Karpas-422 (cell line): ENCODE measurements at regions not wholly inside any gene's neighbourhood (a gene's known extent, or its start where the extent isn't known, plus 50 kb on each side); places are given as distances from the start of the nearest gene placed in this dataset.

Experiments used
- DNase-seq: peaks from one replicate; pipeline ENCODE4 v3.0.0-alpha.2; 2015
- H2AFZ ChIP-seq: fragments of 200-600 bp; sonication (generic); 2 replicates; pipeline ENCODE4 v1.6.1; 2014; ENCODE audit warnings: antibody characterized with exemption, low read length, mixed read lengths
- H3K27ac ChIP-seq: fragments of 200-600 bp; sonication (generic); 2 replicates; pipeline ENCODE4 v1.5.1; 2014; ENCODE audit warnings: mild to moderate bottlenecking, low read length, moderate library complexity
- H3K27me3 ChIP-seq: fragments of 200-600 bp; sonication (generic); 2 replicates; pipeline ENCODE4 v1.6.1; 2014; ENCODE audit warnings: low read length, mixed read lengths
- H3K36me3 ChIP-seq: fragments of 200-600 bp; sonication (generic); 2 replicates; pipeline ENCODE4 v1.6.1; 2014; ENCODE audit warnings: low read length, mixed read lengths; ENCODE audit not compliant: insufficient read depth
- H3K4me1 ChIP-seq: fragments of 200-600 bp; sonication (generic); 2 replicates; pipeline ENCODE4 v1.6.1; 2014; ENCODE audit warnings: mild to moderate bottlenecking, low read length, mixed read lengths
- H3K4me2 ChIP-seq: fragments of 200-600 bp; sonication (generic); 2 replicates; pipeline ENCODE4 v1.6.1; 2014; ENCODE audit warnings: low read length, low read depth, mild to moderate bottlenecking; ENCODE audit not compliant: poor library complexity, severe bottlenecking
- H3K4me3 ChIP-seq: fragments of 200-600 bp; sonication (generic); 2 replicates; pipeline ENCODE4 v1.5.1; 2014; ENCODE audit warnings: mild to moderate bottlenecking, antibody characterized with exemption, low read length, mixed read lengths
- H3K79me2 ChIP-seq: fragments of 200-600 bp; sonication (generic); 2 replicates; pipeline ENCODE4 v1.6.1; 2014; ENCODE audit warnings: mild to moderate bottlenecking, low read length, mixed read lengths
- H3K9ac ChIP-seq: fragments of 200-600 bp; sonication (generic); 2 replicates; pipeline ENCODE4 v1.6.0; 2014; ENCODE audit warnings: low read length
- H3K9me2 ChIP-seq: fragments of 200-600 bp; sonication (generic), shearing (Covaris generic); replicated peaks from 2 replicates; pipeline ENCODE4 v1.6.0; 2014; ENCODE audit warnings: mild to moderate bottlenecking, low read length, moderate library complexity; ENCODE audit not compliant: insufficient read depth
- H3K9me3 ChIP-seq: fragments of 300-700, 200-600 bp; sonication (generic); 2 replicates; pipeline ENCODE4 v1.6.1; 2014; ENCODE audit warnings: low read length, mixed read lengths
- H4K20me1 ChIP-seq: fragments of 200-600 bp; sonication (generic); 2 replicates; pipeline ENCODE4 v1.6.1; 2014; ENCODE audit warnings: mild to moderate bottlenecking, antibody characterized with exemption, low read length, low read depth; ENCODE audit not compliant: insufficient read depth

DNA sequence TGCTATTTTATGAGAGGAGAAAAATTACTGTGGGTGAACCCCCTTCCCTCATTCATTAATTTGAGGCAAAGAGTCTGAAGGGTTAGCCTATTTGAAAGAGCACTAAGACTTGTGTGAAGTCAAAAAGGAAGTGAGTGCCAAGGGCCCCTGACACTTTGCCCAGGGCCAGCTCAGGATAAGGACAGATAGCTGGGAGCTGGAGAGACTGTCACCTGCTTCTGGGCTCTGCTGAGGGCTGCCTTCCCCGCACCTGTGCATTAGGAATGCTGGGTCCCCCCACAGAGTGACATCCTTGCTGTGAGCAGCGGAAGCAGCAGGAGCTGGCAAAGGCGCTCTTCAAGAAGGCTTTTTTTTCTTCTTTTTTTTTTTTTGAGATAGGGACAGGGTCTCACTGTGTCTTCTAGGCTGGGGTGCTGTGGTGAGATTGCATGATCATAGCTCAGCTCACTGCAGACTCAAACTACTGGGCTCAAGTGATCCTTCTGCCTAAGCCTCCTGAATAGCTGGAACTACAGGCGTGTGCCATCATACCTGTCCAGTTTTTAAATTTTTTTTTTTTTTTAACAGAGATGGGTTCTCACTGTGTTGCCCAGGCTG, 148.3 kb downstream of the AQP4 start:
- Histone ChIP-seq H3K9me3 (no peaks in the 10 kb centered on the region), H3K27me3 (no peaks in the 10 kb centered on the region), H3K79me2 (no peaks in the 10 kb centered on the region), H3K36me3 (no peaks in the 10 kb centered on the region), H3K27ac (no peak overlapping the region), H4K20me1 (no peaks in the 10 kb centered on the region), H3K9me2 (no peaks in the 10 kb centered on the region), H3K4me1 (no peaks in the 10 kb centered on the region), H3K4me3 (no peak overlapping the region), H2AFZ (no peak overlapping the region), H3K4me2 (no peak overlapping the region), H3K9ac (no peak overlapping the region)
- DNase-seq, result no peak

DNA sequence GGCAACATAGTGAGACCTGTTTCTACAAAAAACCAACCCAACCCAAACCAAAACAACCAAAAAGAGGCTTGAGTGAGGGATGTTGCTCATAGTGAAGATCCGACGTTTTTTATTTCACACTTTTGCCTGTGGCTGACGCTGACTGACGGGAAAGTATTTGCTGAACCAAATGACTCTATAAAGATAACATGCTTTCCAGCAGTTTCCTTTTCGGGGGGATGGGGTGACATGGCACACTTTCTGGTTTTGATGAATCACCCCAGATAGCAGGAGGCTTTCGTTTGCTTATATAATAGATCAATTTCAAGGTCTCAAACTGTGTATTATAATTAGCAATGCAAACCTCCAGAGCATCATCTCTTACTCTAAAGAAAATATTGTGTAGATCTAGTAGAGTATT, 150.8 kb downstream of the AQP4 start:
- no peaks in the 10 kb centered on the region for H3K9me3 ChIP-seq
- no peaks in the 10 kb centered on the region for H3K4me1 ChIP-seq
- H3K27ac ChIP-seq, result no peak overlapping the region
- no peak overlapping the region for H3K9ac ChIP-seq
- H4K20me1 ChIP-seq, result no peaks in the 10 kb centered on the region
- H3K4me3 ChIP-seq, result no peak overlapping the region
- H2AFZ ChIP-seq, result no peak overlapping the region
- H3K9me2 ChIP-seq, result no peaks in the 10 kb centered on the region
- H3K27me3 ChIP-seq, result no peaks in the 10 kb centered on the region
- DNase-seq, result no peak
- H3K4me2 ChIP-seq, result no peak overlapping the region
- no peaks in the 10 kb centered on the region for H3K79me2 ChIP-seq
- no peaks in the 10 kb centered on the region for H3K36me3 ChIP-seq

DNA sequence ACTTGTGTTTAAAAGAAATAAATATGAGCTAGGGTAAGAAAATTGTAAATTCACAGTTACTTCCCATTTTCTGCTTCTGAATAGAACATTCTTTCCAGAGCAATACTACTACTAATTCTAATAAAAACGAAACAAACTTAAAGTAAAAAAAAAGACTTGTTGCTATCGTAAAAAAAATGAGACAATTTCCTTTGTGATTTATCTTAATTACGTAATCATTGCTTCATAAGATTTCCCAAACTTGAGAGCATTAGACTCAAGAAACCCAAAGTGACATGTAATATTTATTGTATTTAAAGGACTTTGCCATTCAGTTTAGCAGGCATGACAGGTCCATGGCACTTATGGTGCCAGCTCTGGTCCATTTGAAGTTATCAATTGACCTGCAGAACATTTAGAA, 153.8 kb downstream of the AQP4 start:
- Histone ChIP-seq H3K9me3 (no peaks in the 10 kb centered on the region), H3K27ac (no peak overlapping the region), H2AFZ (no peak overlapping the region), H3K79me2 (no peaks in the 10 kb centered on the region), H3K4me2 (no peak overlapping the region), H3K9ac (no peak overlapping the region), H3K4me3 (no peak overlapping the region), H3K36me3 (no peaks in the 10 kb centered on the region), H3K9me2 (no peaks in the 10 kb centered on the region), H3K27me3 (no peaks in the 10 kb centered on the region), H3K4me1 (no peaks in the 10 kb centered on the region), H4K20me1 (no peaks in the 10 kb centered on the region)
- DNase-seq, result no peak

GRCh38 chr18:26710470-26711096, 154.9 kb downstream of the AQP4 start:
- Histone ChIP-seq H3K4me2 (no peak overlapping the region), H3K9ac (no peak overlapping the region)
- no peak for DNase-seq

GRCh38 chr18:26709897-26710296, 155.6 kb downstream of the AQP4 start:
- H3K9me2 ChIP-seq, result no peaks in the 10 kb centered on the region
- H3K4me3 ChIP-seq, result no peak overlapping the region
- no peaks in the 10 kb centered on the region for H4K20me1 ChIP-seq
- no peaks in the 10 kb centered on the region for H3K79me2 ChIP-seq
- no peak overlapping the region for H3K27ac ChIP-seq
- no peaks in the 10 kb centered on the region for H3K36me3 ChIP-seq
- H3K4me2 ChIP-seq, result no peak overlapping the region
- no peaks in the 10 kb centered on the region for H3K27me3 ChIP-seq
- no peaks in the 10 kb centered on the region for H3K4me1 ChIP-seq
- no peak for DNase-seq
- no peak overlapping the region for H2AFZ ChIP-seq
- H3K9me3 ChIP-seq, result no peaks in the 10 kb centered on the region
- no peak overlapping the region for H3K9ac ChIP-seq

More at GRCh38 chr18:26710470-26711096, 154.9 kb downstream of the AQP4 start:
- no peaks in the 10 kb centered on the region for H3K9me3 ChIP-seq
- H3K4me3 ChIP-seq, result no peak overlapping the region
- H3K36me3 ChIP-seq, result no peaks in the 10 kb centered on the region
- H2AFZ ChIP-seq, result no peak overlapping the region
- no peak overlapping the region for H3K27ac ChIP-seq
- no peaks in the 10 kb centered on the region for H3K4me1 ChIP-seq
- no peaks in the 10 kb centered on the region for H3K79me2 ChIP-seq
- H4K20me1 ChIP-seq, result no peaks in the 10 kb centered on the region
- H3K27me3 ChIP-seq, result no peaks in the 10 kb centered on the region
- no peaks in the 10 kb centered on the region for H3K9me2 ChIP-seq

GRCh38 chr18:26708806-26709716, 156.4 kb downstream of the AQP4 start:
- H3K27ac ChIP-seq, result no peak overlapping the region
- no peaks in the 10 kb centered on the region for H3K9me3 ChIP-seq
- no peak for DNase-seq
- no peak overlapping the region for H3K4me2 ChIP-seq
- no peaks in the 10 kb centered on the region for H3K27me3 ChIP-seq
- H3K9ac ChIP-seq, result no peak overlapping the region
- no peaks in the 10 kb centered on the region for H3K36me3 ChIP-seq
- H3K4me1 ChIP-seq, result no peaks in the 10 kb centered on the region
- H3K4me3 ChIP-seq, result no peak overlapping the region
- no peaks in the 10 kb centered on the region for H3K79me2 ChIP-seq
- H2AFZ ChIP-seq, result no peak overlapping the region
- no peaks in the 10 kb centered on the region for H4K20me1 ChIP-seq
- no peaks in the 10 kb centered on the region for H3K9me2 ChIP-seq

DNA sequence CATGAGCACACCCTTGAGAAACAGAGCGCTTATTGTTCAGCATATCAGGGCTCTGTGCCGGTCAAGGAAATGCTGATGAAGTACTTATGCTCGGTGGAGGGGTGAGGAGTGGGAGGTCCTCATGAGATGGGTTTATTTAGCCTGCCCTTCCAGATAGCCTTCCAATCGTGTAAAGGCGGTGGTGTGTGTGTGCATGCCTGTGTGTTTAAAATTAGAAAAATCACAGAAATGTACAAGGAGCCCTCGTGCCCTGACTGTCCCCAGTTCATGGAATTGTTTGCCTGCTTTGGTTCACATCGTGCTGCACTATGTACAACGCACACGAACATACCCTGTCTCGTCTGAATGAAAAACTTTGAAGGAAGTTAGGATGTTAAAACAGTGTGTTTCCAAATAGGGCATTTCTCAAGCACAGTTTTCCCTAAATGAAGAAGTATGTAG, 158.6 kb downstream of the AQP4 start:
- no peaks in the 10 kb centered on the region for H3K9me2 ChIP-seq
- no peaks in the 10 kb centered on the region for H3K36me3 ChIP-seq
- no peak overlapping the region for H3K27ac ChIP-seq
- no peaks in the 10 kb centered on the region for H3K9me3 ChIP-seq
- no peak overlapping the region for H2AFZ ChIP-seq
- no peak overlapping the region for H3K9ac ChIP-seq
- H4K20me1 ChIP-seq, result no peaks in the 10 kb centered on the region
- no peaks in the 10 kb centered on the region for H3K27me3 ChIP-seq
- H3K4me2 ChIP-seq, result no peak overlapping the region
- no peaks in the 10 kb centered on the region for H3K4me1 ChIP-seq
- no peak overlapping the region for H3K4me3 ChIP-seq
- DNase-seq, result no peak
- H3K79me2 ChIP-seq, result no peaks in the 10 kb centered on the region

DNA sequence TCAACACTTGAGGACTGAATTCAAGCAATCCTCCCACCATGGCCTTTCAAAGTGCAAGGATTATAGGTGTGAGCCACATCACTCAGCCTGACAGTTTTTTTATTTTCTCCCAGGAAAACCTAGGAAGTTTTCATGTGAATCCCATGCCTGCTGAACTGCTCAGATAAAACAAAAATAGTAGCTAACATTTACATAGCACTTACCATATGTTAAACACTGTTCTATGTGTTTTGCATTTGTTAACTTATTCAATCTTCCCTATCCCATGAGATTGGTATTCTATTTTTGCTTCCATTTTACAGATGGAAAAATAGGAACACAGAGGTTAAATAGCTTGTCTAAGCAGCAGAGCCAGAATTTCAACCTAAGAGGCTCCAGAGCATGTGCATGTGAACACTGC, 157.4 kb upstream of the KCTD1 start:
- Histone ChIP-seq H3K79me2 (no peaks in the 10 kb centered on the region), H3K9ac (no peak overlapping the region), H3K9me2 (no peaks in the 10 kb centered on the region), H3K4me2 (no peak overlapping the region), H3K9me3 (no peaks in the 10 kb centered on the region), H3K4me1 (no peaks in the 10 kb centered on the region), H3K27ac (no peak overlapping the region), H3K27me3 (no peaks in the 10 kb centered on the region), H3K36me3 (no peaks in the 10 kb centered on the region), H2AFZ (no peak overlapping the region), H4K20me1 (no peaks in the 10 kb centered on the region), H3K4me3 (no peak overlapping the region)
- DNase-seq, result no peak
